NOMO-1 treated with DMSO at 0.1 percent for 48 hours (cell line): ENCODE measurements at regions not wholly inside any gene's neighbourhood (a gene's known extent, or its start where the extent isn't known, plus 50 kb on each side); places are given as distances from the start of the nearest gene placed in this dataset.

Experiments
- DNase-seq: peaks from one replicate; lab custom pipeline; 2025; ENCODE audit not compliant: unreplicated experiment; lab: John Stamatoyannopoulos, UW

DNA sequence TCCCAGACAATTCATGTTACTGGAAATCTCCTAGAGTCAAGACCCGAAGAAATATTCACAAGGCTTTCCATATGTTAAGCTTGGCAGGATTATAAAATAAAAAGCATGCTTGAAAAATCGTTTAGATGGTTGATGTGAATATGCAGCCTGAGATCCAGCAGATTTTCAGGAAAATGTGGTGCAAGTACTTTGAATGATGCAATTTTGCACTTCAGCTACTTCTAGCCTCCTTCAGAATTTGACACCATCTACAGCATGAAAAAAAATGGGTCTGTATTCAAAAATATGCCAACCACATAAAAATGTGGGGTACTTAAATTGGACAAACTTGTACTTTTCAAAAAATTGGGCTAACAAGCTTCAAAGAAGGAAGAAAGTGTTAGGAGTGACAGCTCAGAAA, 340.6 kb upstream of the DCC start:
- no peak for DNase-seq

- DNase-seq: no peak
Measured at GRCh38 chr18:52000435-52000834, 339.6 kb upstream of the DCC start.

DNA sequence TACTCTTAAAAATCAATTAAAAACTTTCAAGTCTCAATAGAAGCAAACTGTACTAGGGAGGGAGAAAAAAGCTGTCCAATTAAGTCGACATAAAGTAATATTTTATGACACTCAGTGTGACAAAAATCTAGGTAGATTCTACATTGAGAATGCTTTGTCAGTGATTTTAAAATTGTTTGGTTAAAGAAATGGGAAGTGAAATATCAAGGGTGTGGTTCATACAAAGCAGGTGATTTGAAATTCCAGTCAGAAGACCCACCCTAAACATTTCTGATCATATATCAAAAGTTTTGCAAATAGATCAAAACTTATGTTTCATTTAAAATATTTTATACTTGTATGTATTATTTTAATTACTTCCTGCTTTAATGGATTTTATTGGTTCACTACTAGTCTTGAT, 338.9 kb upstream of the DCC start:
- no peak for DNase-seq

- no peak for DNase-seq
Measured at GRCh38 chr18:52002600-52002999, 337.4 kb upstream of the DCC start.

GRCh38 chr18:52007105-52007504, 332.9 kb upstream of the DCC start:
- DNase-seq: no peak

GRCh38 chr18:52008330-52008729, 331.7 kb upstream of the DCC start:
- no peak for DNase-seq

DNA sequence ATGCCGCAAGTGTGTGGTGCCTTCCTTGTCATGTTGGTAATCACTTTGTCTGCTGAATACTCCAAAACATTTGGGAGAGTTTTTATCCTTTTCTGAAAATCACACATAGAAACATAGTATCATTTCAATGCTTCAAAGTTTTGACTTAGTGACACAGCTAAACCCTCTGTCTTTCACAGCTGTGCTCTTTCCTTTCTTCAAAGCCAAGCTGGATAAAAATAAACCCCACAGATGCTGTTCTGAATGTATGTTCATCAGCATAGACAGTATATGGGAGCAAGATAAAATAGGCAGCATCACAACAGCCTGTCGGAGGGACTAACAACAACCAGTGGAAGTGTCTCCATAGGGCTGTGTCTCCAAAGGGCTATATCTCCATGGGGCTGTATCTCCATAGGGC, 331.3 kb upstream of the DCC start:
- no peak for DNase-seq

GRCh38 chr18:52009958-52010357, 330.0 kb upstream of the DCC start:
- peak; percentile 10 for DNase-seq

- DNase-seq: no peak
Measured at GRCh38 chr18:52045946-52046675, 293.9 kb upstream of the DCC start.

- DNase-seq: no peak
Measured at GRCh38 chr18:52046842-52047241, 293.2 kb upstream of the DCC start.

DNA sequence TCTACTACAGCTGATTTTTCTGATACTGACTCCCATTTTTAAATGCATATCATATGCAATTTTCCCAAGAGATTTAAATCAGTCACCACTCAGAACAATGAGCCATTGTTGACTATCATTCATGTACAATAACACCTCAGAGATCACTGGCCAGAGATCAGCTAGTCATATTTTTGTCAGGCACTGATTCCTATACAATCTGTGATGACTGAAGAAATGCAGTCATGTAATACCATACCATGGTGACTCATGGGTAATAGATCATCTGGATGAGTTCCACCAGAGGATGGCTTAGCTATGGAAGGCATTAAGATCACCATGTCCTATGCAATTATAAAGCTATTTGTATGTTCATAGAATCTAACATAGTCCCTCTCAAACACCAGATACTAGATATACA, 285.7 kb upstream of the DCC start:
- no peak for DNase-seq

DNA sequence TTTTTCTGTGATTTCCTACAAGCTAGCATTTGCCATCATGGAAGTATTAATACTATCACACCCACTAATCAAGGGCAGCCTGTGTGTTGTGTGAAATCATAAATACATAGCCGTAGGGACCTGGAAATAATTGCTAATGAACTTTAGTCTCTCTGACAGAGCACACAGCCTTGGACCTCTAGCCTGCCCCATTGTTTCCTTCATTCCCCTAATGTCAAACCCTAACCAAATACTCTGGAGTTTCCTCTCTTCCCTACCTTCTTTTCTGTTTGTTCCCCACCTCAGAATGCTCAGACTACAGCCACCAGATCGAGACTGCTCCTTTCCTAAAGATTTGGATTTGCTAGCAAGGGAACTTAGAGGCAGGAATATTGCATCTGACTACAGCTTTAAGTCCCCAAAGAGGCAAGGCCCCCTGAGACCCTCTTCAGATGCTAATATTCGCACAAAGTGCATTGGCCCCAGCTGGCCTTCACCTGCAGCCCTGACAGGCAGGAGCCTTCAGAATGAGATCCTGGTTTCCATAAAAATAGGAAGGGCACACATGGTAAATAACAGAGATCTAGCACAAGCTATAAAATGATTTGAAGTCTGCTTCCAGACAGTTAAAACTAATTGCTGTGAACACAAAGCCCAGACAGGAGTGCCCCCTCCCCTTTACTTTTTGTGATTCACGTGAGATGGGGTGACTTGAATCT, 279.2 kb upstream of the DCC start:
- DNase-seq: no peak

DNA sequence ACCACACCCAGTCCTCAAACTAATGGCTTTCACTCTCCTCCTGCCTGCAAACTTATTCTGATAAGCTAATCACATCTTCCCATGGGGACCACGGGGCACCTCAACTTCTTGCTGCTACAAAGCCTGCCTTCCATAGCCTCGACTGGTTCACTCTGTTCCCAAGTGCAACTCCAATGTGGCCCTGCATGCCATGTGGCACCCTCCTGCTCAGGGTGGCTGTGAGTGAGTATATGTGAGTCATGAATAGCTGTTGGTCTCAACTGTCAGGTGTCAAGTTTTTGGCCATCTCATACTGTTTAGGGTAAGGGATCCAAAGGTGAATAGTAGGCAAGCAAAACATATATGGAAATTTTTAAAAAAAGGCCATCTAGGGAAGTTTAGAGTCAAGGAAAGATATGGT, 276.1 kb upstream of the DCC start:
- DNase-seq: no peak

DNA sequence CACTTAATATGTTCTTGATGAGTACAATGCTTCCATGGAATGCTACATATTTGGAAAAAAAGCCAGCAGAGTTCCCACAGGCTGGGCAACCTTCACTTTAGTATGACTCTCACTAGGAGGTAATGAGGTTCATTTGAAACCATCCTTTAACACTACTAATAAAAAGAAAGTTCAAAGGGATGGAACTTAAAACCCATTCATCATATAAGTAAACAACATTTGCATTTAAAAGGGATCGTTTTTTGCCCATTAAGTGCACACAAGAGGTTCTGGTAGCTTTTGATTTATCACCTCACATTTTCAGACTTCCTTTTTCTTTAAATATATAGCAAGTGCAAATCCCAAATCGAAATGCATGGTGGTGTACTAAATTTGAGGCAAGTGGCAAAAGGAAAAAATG, 270.8 kb upstream of the DCC start:
- no peak for DNase-seq

DNA sequence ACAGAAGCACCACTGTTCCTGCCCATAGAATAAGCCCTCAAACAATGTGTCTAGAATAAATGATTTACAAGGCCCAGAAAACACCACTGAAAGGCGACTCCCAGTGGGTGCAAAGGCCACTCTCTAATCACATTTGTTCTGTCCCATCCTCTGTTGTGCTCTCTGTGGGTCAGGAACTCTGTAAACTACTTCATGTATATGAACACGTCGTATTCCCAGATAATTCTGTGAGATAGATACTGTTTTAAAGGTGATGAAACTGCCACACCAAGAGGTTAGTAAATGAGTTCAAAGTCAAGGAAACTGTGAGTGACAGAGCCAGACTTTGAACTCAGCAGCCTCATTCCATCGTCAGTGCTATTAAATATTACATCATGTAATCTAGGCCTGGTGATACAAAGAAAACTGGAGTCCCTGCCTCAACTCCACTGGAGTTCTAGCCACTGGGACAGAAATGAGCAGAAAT, 269.7 kb upstream of the DCC start:
- DNase-seq: no peak

DNA sequence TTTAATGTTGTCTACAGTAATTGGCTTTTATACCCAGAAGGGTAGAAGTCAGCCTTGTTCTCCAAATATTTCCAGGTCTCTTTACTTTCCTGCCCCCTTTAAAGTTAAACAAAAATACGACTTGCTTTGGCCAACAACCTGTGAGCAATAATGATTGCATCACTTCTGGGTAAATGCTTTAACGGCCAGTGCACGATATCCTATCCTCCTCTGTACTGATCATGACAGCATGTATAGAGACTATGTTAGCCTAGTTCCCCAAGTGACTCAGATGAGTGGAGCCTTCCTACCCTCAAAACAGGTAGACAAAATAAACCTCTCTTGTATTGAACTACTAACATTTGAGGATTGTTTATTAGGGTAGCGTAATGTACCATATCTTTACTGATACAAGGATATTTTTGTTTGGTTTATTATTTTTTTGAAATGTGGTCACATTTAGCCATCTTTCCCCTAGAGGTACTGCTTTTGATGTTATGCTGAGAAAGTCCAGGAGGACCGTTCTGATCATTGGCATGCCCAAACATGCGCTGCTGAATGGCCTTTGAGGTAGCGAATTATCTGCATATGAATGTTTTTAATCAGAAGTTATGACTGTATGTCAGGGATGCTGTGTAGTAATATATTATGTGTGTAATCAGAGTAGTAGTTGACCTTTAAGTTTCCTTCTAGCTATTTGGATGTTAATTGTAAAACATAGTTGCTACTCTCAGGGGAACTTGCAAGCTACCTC, 262.6 kb upstream of the DCC start:
- DNase-seq: no peak

DNA sequence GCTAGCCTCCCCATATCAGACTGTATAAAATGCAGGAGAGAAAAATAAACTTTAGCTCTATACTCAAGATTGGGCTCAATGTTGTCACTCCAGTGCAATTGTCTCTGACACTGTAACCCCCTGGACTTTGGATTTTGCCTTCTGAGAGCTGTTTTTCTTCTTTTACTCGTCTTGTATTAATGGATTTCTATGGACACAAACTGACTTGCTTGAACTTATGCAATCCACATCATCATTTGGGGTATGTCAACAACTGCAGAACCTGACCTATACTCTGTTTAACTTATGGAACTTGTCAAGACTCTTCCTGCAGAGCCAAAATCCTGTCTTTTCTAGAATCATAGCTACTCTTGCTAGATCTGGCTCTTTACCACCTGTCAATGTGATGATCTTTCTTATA, 257.8 kb upstream of the DCC start:
- no peak for DNase-seq

DNA sequence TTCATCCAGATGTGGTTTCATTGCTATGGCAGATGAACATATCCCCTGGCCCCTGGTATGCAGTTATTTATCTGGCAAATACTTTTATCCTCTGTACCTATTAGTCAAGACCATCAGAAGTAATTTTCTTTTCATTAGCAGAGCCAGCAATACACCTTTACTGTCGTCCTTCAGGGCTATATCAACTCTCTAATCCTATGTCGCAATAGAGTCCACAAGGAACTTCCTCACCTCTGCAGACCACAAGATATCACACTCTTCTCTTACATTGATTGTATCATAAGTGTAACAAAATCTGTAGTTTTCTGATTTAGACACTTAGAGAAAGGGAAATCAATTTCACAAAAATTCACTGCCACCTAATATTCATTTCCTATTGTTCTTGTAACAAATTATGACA, 252.9 kb upstream of the DCC start:
- no peak for DNase-seq

GRCh38 chr18:52090005-52090404, 250.0 kb upstream of the DCC start:
- no peak for DNase-seq

DNA sequence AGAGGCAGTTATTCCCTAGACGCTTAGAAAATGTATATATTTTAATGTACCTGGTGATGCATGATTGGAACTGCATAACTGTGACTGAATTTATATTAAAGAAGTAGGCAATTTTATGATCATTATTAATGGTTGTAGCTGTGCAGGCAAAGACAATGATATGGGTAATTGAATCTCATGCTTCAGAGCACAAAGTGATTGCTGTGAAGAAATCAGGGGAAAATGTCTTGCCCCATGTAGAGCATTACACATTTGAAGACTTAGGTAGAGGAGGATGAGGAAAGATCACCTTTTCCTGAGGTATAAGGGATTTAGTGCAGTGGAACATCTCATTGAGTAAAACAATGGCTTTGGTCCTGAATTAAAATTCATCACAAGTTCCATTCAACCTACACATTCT, 246.8 kb upstream of the DCC start:
- no peak for DNase-seq

GRCh38 chr18:52118684-52119083, 221.3 kb upstream of the DCC start:
- no peak for DNase-seq

- no peak for DNase-seq
Measured at GRCh38 chr18:52130624-52131301, 209.2 kb upstream of the DCC start.
